PC-9 (cell line): ENCODE measurements at regions not wholly inside any gene's neighbourhood (a gene's known extent, or its start where the extent isn't known, plus 50 kb on each side); places are given as distances from the start of the nearest gene placed in this dataset.

ENCODE experiments used
- EZH2 ChIP-seq: fragments of 200-600 bp; sonication (generic); IDR thresholded peaks from 2 replicates; pipeline ENCODE4 v1.8.0; 2017; ENCODE audit warnings: antibody characterized with exemption, low read depth
- TF ChIP-seq, protein P1 (sequence below): fragments of 200-600 bp; sonication (generic); conservative IDR thresholded peaks from 2 replicates; pipeline ENCODE4 v1.6.1; 2017; ENCODE audit warnings: mixed run types, antibody characterized with exemption, mild to moderate bottlenecking, moderate library complexity

DNA sequence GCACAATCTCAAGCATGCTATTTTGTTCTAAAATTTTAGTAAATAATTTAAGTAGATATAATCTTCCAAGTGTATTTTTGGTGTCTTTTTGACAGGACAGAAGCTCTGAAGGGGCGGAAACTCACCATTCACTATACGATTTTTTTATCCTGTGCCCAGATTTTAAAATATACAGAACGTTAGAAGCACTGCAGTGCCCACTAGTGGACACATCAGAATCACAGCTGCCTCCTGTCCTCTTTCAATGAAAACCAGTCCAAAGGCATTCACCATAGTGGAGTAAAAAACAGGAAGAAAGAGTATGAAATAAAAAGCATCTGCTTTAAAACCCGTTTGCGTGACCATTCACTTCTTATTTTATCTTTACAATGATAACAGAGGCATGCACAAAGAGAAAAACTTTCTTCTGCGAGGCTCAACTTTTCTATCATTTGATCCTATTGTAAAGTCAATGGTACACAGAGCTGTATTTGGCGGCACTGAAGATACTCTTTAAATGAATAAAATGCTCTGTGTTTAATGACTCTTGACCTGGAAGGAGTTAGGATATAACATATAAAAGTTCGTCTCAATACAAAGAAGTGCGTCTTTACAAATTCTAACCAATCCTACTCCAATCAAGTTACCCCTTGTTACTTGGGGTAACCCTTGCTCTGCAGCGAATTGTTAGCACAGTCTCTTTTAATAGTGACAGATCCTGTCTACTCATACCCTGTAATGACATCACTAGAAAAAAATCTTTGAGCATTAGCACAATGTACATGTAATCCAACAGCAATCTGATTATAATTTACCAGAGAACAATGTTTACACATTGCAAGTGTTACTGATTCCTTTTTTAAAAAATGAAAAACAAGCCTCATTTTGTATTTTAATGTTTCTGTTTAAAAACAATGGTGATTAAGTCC lies 339.8 kb upstream of the PSMD7 start:
- TF ChIP-seq, protein P1, sequence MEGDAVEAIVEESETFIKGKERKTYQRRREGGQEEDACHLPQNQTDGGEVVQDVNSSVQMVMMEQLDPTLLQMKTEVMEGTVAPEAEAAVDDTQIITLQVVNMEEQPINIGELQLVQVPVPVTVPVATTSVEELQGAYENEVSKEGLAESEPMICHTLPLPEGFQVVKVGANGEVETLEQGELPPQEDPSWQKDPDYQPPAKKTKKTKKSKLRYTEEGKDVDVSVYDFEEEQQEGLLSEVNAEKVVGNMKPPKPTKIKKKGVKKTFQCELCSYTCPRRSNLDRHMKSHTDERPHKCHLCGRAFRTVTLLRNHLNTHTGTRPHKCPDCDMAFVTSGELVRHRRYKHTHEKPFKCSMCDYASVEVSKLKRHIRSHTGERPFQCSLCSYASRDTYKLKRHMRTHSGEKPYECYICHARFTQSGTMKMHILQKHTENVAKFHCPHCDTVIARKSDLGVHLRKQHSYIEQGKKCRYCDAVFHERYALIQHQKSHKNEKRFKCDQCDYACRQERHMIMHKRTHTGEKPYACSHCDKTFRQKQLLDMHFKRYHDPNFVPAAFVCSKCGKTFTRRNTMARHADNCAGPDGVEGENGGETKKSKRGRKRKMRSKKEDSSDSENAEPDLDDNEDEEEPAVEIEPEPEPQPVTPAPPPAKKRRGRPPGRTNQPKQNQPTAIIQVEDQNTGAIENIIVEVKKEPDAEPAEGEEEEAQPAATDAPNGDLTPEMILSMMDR = peak; percentile 82
- TF ChIP-seq EZH2 = no peak
